Astrocyte of the cerebellum (primary cell): ENCODE measurements at regions not wholly inside any gene's neighbourhood (a gene's known extent, or its start where the extent isn't known, plus 50 kb on each side); places are given as distances from the start of the nearest gene placed in this dataset.

Experiments used
- DNase-seq: peaks from one replicate; pipeline ENCODE4 v3.0.0-alpha.2; 2011; ENCODE audit warnings: low read depth
- H3K4me3 ChIP-seq: 2 replicates; pipeline ENCODE4 v1.5.1; 2011; ENCODE audit warnings: mild to moderate bottlenecking, low read depth, low read length, moderate library complexity
- in situ Hi-C: cut with HindIII; loops from 2 replicates; pipeline ENCODE4 v1.10.0; 2017; ENCODE audit warnings: low sequenced_read_pairs
- TF ChIP-seq, protein P1 (sequence below): IDR thresholded peaks from 2 replicates; pipeline ENCODE4 v1.5.1; 2012; ENCODE audit warnings: low read length, low read depth, moderate library complexity, mild to moderate bottlenecking; ENCODE audit errors: missing control alignments

DNA sequence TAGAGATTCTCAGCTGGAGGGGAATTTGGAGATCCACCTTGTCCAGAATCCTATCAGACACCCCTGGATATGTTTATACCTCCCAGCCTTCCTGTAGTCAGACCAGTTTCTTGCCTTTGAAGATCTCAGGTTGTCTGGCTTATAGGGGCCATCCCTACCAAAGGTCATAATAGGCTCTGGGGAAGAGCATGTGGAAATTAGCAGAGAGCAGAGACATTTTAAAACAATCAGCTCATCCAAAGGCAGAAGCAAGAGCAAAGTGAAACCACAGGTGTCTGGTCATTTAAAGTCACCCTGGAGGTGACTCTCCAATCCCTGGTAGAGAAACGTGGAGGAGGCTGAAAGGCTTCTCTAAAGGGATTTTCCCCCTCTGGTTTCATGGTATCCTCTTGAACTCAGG is 299.3 kb upstream of the EEF2KMT start:
- no peak for DNase-seq
- TF ChIP-seq, protein P1, sequence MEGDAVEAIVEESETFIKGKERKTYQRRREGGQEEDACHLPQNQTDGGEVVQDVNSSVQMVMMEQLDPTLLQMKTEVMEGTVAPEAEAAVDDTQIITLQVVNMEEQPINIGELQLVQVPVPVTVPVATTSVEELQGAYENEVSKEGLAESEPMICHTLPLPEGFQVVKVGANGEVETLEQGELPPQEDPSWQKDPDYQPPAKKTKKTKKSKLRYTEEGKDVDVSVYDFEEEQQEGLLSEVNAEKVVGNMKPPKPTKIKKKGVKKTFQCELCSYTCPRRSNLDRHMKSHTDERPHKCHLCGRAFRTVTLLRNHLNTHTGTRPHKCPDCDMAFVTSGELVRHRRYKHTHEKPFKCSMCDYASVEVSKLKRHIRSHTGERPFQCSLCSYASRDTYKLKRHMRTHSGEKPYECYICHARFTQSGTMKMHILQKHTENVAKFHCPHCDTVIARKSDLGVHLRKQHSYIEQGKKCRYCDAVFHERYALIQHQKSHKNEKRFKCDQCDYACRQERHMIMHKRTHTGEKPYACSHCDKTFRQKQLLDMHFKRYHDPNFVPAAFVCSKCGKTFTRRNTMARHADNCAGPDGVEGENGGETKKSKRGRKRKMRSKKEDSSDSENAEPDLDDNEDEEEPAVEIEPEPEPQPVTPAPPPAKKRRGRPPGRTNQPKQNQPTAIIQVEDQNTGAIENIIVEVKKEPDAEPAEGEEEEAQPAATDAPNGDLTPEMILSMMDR = no peak
- no peak overlapping the region for H3K4me3 ChIP-seq
- in situ Hi-C loops = no loop called here

DNA sequence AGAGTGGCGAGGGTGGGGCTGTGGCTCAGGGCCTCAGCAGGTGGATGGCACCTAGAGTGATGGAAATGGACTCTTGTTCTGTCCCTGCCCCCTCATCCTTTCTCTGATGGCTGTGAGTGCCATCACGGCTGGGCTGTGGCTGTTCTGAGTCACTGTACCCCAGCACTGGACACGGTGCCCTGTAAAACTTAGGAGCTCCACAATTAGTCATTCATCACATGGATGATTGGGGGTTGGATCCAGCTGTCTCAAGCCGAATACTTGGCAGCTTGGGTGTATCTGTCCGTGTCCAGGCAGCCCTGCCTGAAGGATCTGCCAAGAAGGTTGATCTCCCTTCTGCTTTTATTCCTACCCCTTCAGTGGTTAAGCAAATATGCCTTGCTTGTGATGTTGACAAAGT is 295.5 kb upstream of the EEF2KMT start:
- TF ChIP-seq, protein P1 = no peak
- in situ Hi-C loops = no loop called here
- DNase-seq = no peak
- H3K4me3 ChIP-seq = no peak overlapping the region

DNA sequence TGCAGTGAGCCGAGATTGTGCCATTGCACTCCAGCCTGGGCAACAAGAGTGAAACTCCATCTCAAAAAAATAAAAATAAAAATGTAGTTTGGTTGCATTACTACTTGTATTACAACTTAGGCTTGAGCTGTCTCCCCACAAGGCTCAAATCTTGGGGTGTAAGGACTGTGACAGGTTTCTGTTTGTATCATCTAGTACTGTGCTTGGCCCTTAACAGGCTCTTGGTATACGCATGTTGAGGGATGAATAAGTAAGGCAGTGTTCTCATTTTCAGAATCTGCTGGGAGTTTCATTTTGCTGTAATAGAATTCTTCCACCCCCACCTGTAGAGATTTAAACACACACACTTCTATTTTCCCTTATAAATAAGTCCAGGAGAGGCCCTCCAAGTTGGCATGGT is 289.4 kb upstream of the EEF2KMT start:
- TF ChIP-seq, protein P1 = no peak
- no peak overlapping the region for H3K4me3 ChIP-seq
- DNase-seq = no peak
- in situ Hi-C loops = no loop called here

DNA sequence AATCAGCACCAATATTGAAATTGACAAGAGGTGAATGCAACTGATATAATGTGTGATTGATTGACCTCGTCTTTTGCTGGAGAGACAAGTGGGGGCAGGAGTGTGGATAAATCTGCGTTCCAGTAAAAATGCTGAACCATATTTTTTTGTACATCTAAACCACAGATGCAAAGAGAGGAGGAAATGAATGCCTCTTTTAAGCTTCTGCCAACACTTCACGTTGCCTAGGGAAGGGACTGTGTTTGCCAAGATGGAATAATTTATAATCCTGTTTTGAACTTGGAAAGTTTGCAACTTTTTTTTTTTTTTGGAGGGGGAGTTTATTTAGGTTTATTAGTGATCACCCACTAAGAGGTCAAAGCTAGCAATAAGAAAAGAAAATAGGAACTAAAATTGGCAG is 288.2 kb upstream of the EEF2KMT start:
- no peak overlapping the region for H3K4me3 ChIP-seq
- DNase-seq = no peak
- TF ChIP-seq, protein P1 = no peak
- in situ Hi-C loops = no loop called here

DNA sequence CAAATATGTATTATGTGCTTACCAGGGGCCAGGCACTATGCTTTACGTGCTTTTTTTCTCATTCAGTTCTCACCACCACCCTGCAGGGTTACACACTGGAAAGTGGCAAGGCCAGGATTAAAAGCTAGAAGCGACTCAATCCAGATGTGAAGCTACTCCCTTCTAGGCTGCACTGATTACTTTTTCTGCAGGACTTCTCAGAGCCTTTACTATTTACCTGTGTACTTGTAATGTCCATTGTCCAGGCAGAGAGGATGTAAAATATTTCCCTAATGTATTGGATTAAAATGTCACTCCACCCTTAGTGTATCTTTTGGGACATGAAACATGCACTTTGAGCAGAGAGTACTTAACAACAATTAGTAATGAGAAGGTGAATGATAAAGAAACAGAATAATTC is 287.5 kb upstream of the EEF2KMT start:
- in situ Hi-C loops = no loop called here
- TF ChIP-seq, protein P1 = no peak

DNA sequence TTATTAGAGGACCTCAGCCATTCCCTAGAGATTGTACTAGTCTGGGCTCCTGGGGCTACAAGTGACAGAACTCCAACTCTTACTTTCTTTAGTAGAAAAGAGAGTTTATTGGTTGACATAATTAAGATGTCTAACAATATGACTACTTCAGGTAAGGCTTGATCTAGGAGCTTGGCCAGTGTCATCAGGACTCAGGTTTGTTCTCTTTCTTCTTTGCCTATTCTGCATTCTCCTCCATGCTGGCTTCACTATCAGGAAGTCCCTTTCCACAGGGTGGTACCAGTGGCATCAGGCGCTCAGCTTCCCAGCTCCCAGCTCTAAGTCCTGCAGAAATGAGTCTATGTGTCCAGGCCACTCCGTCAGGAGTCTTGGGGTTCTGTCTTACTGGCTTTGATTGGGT is 286.1 kb upstream of the EEF2KMT start:
- in situ Hi-C loops = no loop called here
- TF ChIP-seq, protein P1 = no peak
- no peak for DNase-seq
- H3K4me3 ChIP-seq = no peak overlapping the region

More for the DNA sequence above, 287.5 kb upstream of the EEF2KMT start:
- DNase-seq = no peak
- H3K4me3 ChIP-seq = no peak overlapping the region

DNA sequence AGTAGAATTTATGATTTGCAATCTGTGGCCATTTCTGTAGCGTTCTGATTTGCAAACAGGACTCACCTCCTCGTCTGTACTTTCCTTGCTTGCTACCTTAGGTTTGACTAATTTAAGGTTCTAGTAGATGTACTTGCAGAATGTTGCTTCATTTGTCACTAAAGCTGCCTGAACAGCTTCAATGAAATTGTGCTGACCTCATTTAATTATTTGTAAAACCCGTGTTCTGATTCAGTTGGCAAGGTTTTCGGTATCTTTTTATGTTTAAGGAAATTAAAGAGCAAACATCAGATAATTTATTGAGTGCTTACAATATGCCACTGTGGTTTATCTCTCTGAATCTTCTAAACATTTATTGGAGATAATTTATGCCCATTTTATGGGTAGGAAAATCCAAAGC is 284.9 kb upstream of the EEF2KMT start:
- TF ChIP-seq, protein P1 = no peak
- in situ Hi-C loops = no loop called here
- no peak for DNase-seq
- no peak overlapping the region for H3K4me3 ChIP-seq
